ENCODE measurements at regions not wholly inside any gene's neighbourhood (a gene's known extent, or its start where the extent isn't known, plus 50 kb on each side); places are given as distances from the start of the nearest gene placed in this dataset.

- no peak for TF ChIP-seq CTCF (conservative IDR thresholded peaks at IDR 0.05; ENCODE audit: low read depth, low read length)
- TF ChIP-seq EZH2 (IDR thresholded peaks at IDR 0.05; ENCODE audit: borderline replicate concordance, low read depth, low read length, poor library complexity, severe bottlenecking), result no peak
Measured at GRCh38 chr9:120016231-120016630, 563.7 kb downstream of the CDK5RAP2 start.
